ENCODE measurements at regions not wholly inside any gene's neighbourhood (a gene's known extent, or its start where the extent isn't known, plus 50 kb on each side); places are given as distances from the start of the nearest gene placed in this dataset.

DNA sequence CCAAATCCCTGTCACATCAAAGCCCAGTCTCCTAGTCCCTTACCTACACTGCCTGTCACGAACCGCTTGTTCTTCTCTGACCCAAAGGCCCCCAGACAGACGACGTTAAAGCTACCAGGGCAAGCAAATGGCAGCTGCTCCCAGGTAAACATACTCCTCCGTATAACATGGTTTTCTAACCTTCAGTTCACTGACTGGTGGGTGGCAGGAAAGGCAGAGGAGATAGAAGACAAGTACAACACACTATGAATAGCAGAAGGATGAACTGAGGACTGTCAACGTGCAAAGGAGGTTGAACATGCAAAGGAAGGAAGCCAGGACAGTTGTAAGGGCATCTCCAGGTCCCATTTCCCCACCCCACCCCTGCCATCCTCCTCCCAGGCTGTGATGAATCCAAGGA, 449.8 kb downstream of the SHISA9 start:
- Mint-ChIP-seq H3K27me3 (ENCODE audit: insufficient read depth, low read depth, poor library complexity) (peaks cover 4% of the 10 kb centered on the region), H3K4me3 (no peak overlapping the region), H3K9me3 (no peaks in the 10 kb centered on the region), H3K27ac (no peak overlapping the region), H3K36me3 (ENCODE audit: low read depth) (peaks cover 20% of the 10 kb centered on the region), H3K4me1 (peaks cover 23% of the 10 kb centered on the region)
- peak; percentile 4 for DNase-seq (ENCODE audit: low spot score)
- TF ChIP-seq, protein P1, sequence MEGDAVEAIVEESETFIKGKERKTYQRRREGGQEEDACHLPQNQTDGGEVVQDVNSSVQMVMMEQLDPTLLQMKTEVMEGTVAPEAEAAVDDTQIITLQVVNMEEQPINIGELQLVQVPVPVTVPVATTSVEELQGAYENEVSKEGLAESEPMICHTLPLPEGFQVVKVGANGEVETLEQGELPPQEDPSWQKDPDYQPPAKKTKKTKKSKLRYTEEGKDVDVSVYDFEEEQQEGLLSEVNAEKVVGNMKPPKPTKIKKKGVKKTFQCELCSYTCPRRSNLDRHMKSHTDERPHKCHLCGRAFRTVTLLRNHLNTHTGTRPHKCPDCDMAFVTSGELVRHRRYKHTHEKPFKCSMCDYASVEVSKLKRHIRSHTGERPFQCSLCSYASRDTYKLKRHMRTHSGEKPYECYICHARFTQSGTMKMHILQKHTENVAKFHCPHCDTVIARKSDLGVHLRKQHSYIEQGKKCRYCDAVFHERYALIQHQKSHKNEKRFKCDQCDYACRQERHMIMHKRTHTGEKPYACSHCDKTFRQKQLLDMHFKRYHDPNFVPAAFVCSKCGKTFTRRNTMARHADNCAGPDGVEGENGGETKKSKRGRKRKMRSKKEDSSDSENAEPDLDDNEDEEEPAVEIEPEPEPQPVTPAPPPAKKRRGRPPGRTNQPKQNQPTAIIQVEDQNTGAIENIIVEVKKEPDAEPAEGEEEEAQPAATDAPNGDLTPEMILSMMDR (conservative IDR thresholded peaks at IDR 0.05; ENCODE audit: low read depth in 2 of 2), result no peak
- peak; percentile 70 for TF ChIP-seq POLR2AphosphoS5 (IDR thresholded peaks at IDR 0.05; ENCODE audit: low read depth)
- ATAC-seq, result no peak
- H3K4me2 ChIP-seq, result peak overlapping the region; percentile 73; the same call in 1 of the 2 replicates
- no peaks in the 10 kb centered on the region for H4K20me1 ChIP-seq (replicated peaks; ENCODE audit: insufficient read depth)
- peaks cover 16% of the 10 kb centered on the region for H3K4me1 ChIP-seq (ENCODE audit: insufficient read depth)
- H3K27me3 ChIP-seq (ENCODE audit: insufficient read depth), result no peaks in the 10 kb centered on the region
- H3K4me3 ChIP-seq, result no peak overlapping the region
- peaks cover 18% of the 10 kb centered on the region for H3F3A ChIP-seq (replicated peaks; ENCODE audit: low read depth)
- peaks cover 21% of the 10 kb centered on the region for H3K79me2 ChIP-seq (replicated peaks; ENCODE audit: insufficient read depth)
- peak overlapping the region; percentile 96 for H3K27ac ChIP-seq (ENCODE audit: low read depth)
- no peak overlapping the region for H2AFZ ChIP-seq
- peaks cover 39% of the 10 kb centered on the region; the same call in 1 of the 2 replicates for H3K36me3 ChIP-seq (ENCODE audit: insufficient read depth)
- H3K9me2 ChIP-seq (ENCODE audit: insufficient read depth), result no peaks in the 10 kb centered on the region

DNA sequence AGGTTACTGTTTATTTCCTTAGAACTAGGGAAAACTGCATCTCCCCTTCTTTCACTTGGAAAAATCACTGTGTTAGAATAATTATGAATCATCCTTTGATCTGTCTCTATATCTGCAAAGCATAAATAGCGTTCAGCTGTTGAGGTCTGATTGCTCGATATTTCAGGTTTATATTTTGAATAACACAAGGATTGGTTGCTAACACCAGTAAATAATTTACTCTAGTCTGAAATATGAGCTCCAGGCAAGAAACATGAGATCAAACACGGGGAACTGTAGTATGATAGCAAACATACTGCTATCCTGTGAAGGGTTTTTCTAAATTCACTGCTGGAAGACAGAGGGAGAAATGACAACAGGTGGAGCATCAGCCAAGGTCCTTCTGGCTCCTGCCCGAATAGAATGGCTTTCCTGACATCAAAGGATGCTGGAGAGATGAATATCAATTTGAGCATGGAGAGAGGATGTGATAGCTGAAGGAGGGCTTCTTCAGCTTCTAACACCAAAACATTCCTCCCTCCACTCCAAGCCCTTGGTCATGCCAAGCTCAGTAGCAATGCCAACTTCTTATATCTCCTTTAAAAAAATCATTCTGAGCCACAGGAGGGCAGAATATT, 450.3 kb downstream of the SHISA9 start:
- Mint-ChIP-seq H3K4me1 (peaks cover 28% of the 10 kb centered on the region), H3K9me3 (peaks cover 3% of the 10 kb centered on the region), H3K27ac (no peak overlapping the region), H3K36me3 (ENCODE audit: low read depth) (peaks cover 24% of the 10 kb centered on the region), H3K27me3 (ENCODE audit: insufficient read depth, low read depth, poor library complexity) (peaks cover 7% of the 10 kb centered on the region), H3K4me3 (no peak overlapping the region)
- DNase-seq (ENCODE audit: low spot score) (peak; percentile 9), ATAC-seq (peak; percentile 28; the same call in 2 of the 3 replicates)
- peak overlapping the region; percentile 73 for H3K4me2 ChIP-seq
- H3K27ac ChIP-seq (ENCODE audit: low read depth), result peak overlapping the region; percentile 96
- no peak overlapping the region for H2AFZ ChIP-seq
- H4K20me1 ChIP-seq (replicated peaks; ENCODE audit: insufficient read depth), result no peaks in the 10 kb centered on the region
- H3K4me3 ChIP-seq, result peak overlapping the region; percentile 40
- TF ChIP-seq EZH2phosphoT487 (IDR thresholded peaks at IDR 0.05; ENCODE audit: unreplicated experiment) (no peak), STAT1 (IDR thresholded peaks at IDR 0.05; ENCODE audit: unreplicated experiment) (no peak), CREB1 (CRISPR knock-in tag; IDR thresholded peaks at IDR 0.05; ENCODE audit: low read depth) (no peak)
- TF ChIP-seq, protein P2, sequence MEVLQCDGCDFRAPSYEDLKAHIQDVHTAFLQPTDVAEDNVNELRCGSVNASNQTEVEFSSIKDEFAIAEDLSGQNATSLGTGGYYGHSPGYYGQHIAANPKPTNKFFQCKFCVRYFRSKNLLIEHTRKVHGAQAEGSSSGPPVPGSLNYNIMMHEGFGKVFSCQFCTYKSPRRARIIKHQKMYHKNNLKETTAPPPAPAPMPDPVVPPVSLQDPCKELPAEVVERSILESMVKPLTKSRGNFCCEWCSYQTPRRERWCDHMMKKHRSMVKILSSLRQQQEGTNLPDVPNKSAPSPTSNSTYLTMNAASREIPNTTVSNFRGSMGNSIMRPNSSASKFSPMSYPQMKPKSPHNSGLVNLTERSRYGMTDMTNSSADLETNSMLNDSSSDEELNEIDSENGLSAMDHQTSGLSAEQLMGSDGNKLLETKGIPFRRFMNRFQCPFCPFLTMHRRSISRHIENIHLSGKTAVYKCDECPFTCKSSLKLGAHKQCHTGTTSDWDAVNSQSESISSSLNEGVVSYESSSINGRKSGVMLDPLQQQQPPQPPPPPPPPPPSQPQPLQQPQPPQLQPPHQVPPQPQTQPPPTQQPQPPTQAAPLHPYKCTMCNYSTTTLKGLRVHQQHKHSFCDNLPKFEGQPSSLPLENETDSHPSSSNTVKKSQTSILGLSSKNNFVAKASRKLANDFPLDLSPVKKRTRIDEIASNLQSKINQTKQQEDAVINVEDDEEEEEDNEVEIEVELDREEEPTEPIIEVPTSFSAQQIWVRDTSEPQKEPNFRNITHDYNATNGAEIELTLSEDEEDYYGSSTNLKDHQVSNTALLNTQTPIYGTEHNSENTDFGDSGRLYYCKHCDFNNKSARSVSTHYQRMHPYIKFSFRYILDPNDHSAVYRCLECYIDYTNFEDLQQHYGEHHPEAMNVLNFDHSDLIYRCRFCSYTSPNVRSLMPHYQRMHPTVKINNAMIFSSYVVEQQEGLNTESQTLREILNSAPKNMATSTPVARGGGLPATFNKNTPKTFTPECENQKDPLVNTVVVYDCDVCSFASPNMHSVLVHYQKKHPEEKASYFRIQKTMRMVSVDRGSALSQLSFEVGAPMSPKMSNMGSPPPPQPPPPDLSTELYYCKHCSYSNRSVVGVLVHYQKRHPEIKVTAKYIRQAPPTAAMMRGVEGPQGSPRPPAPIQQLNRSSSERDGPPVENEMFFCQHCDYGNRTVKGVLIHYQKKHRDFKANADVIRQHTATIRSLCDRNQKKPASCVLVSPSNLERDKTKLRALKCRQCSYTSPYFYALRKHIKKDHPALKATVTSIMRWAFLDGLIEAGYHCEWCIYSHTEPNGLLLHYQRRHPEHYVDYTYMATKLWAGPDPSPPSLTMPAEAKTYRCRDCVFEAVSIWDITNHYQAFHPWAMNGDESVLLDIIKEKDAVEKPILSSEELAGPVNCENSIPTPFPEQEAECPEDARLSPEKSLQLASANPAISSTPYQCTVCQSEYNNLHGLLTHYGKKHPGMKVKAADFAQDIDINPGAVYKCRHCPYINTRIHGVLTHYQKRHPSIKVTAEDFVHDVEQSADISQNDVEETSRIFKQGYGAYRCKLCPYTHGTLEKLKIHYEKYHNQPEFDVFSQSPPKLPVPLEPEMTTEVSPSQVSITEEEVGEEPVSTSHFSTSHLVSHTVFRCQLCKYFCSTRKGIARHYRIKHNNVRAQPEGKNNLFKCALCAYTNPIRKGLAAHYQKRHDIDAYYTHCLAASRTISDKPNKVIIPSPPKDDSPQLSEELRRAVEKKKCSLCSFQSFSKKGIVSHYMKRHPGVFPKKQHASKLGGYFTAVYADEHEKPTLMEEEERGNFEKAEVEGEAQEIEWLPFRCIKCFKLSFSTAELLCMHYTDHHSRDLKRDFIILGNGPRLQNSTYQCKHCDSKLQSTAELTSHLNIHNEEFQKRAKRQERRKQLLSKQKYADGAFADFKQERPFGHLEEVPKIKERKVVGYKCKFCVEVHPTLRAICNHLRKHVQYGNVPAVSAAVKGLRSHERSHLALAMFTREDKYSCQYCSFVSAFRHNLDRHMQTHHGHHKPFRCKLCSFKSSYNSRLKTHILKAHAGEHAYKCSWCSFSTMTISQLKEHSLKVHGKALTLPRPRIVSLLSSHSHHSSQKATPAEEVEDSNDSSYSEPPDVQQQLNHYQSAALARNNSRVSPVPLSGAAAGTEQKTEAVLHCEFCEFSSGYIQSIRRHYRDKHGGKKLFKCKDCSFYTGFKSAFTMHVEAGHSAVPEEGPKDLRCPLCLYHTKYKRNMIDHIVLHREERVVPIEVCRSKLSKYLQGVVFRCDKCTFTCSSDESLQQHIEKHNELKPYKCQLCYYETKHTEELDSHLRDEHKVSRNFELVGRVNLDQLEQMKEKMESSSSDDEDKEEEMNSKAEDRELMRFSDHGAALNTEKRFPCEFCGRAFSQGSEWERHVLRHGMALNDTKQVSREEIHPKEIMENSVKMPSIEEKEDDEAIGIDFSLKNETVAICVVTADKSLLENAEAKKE (CRISPR knock-in tag; IDR thresholded peaks at IDR 0.05), result 0 out of 2 replicates have a peak, but pooled peaks have one; percentile 33
- no peaks in the 10 kb centered on the region for H3K9me2 ChIP-seq (ENCODE audit: insufficient read depth)
- H3K36me3 ChIP-seq (ENCODE audit: insufficient read depth), result peaks cover 40% of the 10 kb centered on the region; the same call in 1 of the 2 replicates
- peaks cover 16% of the 10 kb centered on the region for H3K4me1 ChIP-seq (ENCODE audit: insufficient read depth)
- peaks cover 26% of the 10 kb centered on the region for H3K79me2 ChIP-seq (replicated peaks; ENCODE audit: insufficient read depth)
- H3K27me3 ChIP-seq (ENCODE audit: insufficient read depth), result no peaks in the 10 kb centered on the region
- peaks cover 21% of the 10 kb centered on the region for H3F3A ChIP-seq (replicated peaks; ENCODE audit: low read depth)
